ENCODE measurements at regions not wholly inside any gene's neighbourhood (a gene's known extent, or its start where the extent isn't known, plus 50 kb on each side); places are given as distances from the start of the nearest gene placed in this dataset.

GRCh38 chr4:148914734-148915133 lies 472.5 kb upstream of the NR3C2 start:
- TF ChIP-seq CTCF (IDR thresholded peaks at IDR 0.05) (no peak), EZH2 (IDR thresholded peaks at IDR 0.05; ENCODE audit: borderline replicate concordance, insufficient read depth, low read depth, low read length, poor library complexity, severe bottlenecking) (no peak)

Measured in B cell (primary cell).